ENCODE measurements at regions not wholly inside any gene's neighbourhood (a gene's known extent, or its start where the extent isn't known, plus 50 kb on each side); places are given as distances from the start of the nearest gene placed in this dataset.
"Not testable (repeated sequence)": the region's sequence is repeated elsewhere in the genome, so short reads cannot be mapped to it uniquely, and the experiment has no call there.

DNA sequence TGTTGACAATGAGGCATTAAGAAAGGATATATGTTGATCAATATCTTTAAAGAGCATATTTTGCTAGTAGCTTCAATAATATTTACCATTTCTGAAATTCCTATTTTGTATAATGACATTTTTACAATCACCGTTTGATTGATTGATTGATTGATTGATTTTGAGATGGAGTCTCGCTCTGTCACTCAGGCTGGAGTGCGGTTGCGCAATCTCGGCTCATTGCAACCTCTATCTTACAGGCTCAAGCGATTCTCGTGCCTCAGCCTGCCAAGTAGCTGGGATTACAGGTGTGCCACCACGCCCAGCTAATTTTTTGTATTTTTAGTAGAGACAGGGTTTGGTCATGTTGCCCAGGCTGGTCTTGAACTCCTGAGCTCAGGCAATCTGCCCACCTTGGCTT lies 150.9 kb upstream of the TEX13D start:
- DNase-seq, result not testable (repeated sequence)

- DNase-seq, result no peak
These were observed 142.0 kb upstream of the TEX13D start for GRCh38 chrX:124190440-124190839.

DNA sequence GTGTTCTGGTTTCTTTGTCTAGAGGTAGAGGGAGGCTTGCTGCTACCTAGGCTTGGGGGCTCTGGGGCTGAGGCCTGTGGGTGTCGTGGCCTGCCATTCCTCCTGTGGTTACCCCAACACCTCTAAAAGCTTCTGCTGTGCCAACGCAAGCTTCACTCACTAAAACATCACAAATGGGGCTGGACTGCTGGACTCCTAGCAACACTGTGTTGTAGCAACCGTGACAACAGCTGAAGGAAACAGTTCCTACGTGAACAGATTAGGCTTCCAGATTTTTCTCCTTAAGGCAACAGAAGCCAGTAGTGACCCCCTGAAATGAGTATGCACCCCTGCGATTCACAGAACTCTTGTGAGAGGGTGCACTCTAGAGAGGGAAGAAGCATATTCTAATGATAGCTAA lies 138.3 kb upstream of the TEX13D start:
- no peak for DNase-seq

DNA sequence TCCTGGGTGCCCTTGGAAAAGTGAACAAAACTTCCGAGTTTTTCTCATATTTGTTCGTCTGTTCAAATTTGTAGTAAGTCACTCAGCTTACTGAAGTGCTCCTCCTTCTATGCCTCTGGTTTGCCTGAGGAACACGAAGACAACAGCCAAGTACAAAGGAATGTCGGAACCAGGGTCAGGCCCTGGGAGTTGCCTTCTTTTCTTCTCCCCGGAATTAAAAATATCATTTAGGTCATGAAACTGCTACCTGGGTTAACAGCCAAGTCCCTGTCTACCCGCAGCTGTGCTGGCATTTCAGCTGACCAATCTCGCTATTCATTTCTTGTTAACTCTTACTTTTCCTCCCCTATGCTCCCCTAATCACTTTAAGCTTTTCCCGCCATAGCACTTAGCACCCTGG lies 137.6 kb upstream of the TEX13D start:
- DNase-seq, result no peak

DNA sequence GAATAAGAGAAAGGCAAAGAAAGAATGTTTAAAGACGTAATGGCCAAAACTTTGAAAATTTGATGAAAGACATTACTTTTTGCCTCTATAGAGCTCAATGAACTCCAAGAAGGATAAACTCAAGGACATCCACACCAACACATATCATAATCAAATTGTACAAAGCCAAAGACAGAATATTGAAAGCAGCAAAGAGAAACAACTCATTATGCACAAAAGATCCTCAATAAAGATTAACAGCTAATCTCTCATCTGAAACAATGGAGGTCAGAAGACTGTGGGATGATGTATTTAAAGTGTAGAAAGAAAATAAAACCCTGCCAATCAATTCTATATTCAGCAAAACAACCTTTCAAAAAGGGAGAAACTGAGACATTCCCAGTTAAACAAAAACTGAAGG lies 129.1 kb upstream of the TEX13D start:
- DNase-seq, result no peak

- DNase-seq, result no peak
These were observed 123.8 kb upstream of the TEX13D start for GRCh38 chrX:124208660-124209059.

- no peak for DNase-seq
These were observed 122.5 kb upstream of the TEX13D start for GRCh38 chrX:124209792-124210576.

DNA sequence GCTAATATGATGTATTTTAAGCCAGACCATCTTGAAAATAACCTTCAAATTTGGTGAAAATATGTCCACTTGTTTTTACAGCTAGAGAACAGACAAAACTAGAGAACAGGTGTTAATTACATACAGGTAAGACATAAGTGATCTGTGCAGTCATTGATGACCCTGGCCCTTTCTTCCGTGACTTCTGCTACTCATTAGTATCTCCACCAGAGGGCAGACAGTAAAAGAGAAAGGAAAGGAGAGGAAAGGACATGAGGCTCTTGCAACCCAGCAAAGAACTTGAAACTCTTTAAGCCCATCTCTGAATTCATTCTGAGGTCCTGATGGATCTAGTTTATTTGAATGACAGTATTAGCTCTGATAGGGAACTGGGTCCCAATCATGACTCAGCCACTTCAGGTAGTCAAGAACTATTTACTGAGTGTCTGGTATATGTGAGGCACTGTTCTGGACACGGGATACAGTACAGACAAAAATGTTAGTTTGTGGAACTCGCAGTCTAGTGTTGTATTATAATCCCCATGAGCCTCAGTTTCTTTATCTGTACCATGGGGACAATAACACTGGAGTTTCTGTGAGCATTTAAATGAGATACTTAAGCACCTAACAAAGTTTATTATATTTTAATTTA lies 121.0 kb upstream of the TEX13D start:
- no peak for DNase-seq

DNA sequence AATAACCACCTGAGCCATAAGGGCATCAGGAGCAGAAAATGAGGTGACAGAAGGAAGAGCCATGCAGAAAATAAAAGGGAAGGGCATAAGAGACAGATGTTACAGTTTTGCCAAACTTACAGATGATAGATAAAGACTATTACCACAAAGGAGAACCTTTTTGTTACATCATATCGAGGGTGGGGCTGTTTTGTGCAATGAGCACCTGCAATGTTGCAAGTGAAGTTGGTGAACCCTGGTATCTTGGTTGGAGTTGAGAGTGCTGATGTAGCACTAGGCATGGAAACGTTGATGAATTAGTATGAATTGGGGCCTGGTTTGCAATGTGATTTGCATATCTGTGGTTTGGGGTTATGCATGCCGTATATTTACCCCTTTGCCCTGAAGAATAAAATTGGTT lies 119.8 kb upstream of the TEX13D start:
- DNase-seq, result no peak

DNA sequence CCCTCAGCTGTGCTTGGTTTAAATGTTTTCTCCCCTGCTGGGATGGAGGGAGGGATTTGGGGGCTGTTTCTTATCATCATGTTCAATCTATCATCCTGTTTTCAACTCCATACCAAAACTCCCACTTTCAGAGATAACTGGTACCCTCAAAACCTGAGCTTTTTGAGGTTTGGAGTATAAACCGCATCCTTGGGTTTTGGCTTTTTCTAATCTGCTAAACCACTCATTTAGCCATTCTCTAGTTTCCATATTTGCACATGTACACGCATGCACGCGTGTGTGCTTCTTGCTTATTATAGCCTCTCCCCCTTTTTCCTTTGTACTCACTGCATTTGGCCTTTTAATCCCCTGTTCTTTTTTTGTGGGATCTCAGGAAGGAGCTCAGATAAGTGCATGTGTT lies 116.7 kb upstream of the TEX13D start:
- DNase-seq, result no peak

DNA sequence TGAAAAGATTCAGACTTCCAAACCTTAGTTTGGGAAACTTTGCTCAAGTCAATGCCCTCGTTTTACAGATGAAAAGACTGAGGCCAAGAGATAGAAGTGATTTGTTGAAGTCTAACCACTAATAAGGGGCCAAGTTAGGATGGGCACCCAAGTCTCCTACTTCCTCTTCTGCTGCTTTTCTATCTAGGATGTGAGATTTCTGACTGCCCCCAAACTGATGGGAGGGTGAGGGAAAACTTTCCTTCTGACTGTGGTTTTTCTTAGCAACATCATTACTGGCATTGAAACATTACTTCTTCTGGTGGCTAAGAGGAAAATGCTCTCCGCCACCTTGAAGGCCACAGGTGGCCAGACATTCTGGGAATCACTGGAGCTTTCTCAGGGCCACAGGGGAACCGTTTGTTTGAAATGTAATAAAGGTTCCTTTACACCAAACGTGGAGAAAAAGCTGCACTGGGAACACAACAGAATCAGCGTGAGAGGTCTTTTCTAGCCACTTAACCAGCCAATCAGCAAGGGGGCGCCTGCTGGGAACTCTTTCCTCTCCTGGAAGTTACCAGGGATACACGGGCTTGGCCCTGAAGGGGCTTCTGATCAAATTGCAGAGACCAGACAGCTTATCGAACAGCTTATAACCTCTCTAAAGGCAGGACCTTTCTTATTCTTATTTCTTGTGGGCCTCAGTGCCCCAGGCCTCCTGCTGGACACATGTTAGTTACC lies 115.9 kb upstream of the TEX13D start:
- DNase-seq, result no peak

DNA sequence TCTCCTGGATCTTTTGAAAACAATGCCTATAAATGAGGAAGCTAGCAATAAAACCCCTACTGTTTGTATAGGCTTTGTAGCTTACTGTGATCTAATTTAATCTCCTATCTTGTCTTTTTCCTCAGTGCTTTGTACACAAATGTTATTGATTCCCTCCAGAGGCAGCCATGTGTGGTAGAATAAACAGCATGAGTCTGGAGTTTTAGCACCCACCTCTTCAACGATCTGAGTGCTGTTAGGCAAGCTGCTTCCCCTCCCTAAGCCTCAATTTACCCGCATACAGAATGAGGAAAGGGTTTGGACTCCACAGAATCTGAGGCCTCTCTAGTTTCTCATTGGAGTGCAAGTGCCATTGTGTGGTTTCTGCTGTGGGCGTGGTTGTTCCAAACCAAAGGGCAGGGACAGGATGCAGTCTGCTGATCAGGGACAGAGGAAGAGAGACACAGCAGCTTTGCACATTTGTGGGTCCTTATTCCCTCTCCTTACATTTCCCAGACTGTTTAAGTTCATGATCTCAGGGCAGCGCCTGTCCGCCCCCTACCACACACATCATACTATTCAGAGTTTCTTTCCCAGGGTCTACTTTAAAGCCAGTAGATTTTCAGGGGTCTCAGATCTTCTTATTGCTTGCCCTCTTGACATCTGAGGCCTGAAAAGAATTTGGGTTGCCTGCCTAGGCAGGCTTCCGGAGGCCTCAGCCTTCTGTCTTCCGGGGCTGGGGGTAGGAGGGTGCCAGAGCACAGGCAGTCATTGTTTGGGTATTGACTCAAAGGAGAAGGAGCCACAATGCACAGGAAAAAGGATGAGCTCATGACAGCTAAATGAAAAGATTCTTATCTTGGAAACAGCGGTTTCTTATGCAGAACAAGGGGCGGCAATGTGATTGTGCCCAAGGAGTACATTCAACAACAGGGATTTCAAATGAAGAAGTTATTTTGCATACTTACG lies 114.9 kb upstream of the TEX13D start:
- peak in 1 of 2 experiments; percentile 10 for DNase-seq

DNA sequence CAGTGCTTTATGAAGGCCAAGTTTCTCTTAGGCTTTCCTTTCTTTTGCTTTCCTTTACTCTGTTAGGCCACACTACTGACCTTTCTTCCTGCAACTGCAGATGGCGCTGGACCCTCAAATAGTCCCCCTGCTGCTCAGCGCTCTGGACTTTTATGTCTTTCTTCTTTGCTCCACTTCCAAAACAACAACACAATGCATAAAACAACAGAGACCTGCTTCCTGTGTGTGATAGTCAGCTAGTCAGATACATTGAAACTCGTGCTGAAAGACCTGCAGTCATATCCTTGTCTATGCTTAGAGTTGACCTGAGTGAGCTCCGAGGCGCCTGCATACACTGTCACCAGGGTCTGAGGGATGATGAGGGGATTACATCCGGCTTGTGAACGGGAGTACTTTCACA lies 108.9 kb upstream of the TEX13D start:
- DNase-seq, result no peak

DNA sequence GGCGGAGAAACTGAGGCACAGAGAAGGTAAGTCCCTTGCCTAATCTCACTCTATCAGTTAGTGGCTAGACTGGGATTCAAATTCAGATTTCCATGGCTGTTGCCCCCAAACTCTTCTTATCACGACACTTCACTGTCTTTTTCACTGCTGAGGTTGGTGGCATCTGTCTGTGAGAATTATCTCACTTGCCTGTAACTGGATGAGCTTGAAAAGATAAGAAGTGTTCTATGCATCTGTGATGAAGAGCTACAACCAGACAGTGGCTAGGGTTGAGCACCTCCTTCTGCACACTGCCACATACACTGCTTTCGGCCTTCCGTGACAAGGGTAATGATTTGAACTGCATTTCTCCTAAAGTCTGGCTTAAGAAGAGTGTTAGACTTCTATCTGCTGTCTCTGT lies 107.9 kb upstream of the TEX13D start:
- DNase-seq, result no peak

DNA sequence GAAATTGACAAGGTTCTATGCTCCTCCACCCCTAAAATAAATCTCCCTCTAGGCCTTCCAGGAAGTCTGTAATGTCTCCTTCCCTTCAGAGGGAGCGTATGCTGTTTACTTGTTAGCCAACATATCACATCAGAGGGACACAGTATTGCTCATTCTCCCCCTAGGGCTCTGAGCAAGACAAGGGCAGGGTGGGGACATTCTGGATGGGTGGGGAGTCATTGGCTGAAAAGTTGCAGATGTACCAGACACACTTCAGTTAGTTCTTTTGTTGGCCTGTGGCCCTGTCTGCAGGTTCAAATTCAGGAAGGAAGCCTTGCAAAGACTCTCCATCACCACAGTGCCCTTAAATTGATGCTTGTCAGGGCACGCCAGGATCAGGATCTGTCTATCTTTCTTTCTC lies 106.3 kb upstream of the TEX13D start:
- DNase-seq, result no peak

GRCh38 chrX:124228849-124229248 lies 103.6 kb upstream of the TEX13D start:
- DNase-seq, result no peak

- no peak for DNase-seq
These were observed 103.1 kb upstream of the TEX13D start for GRCh38 chrX:124229374-124229773.

GRCh38 chrX:124230655-124231450 lies 101.6 kb upstream of the TEX13D start:
- no peak for DNase-seq

- DNase-seq, result no peak
These were observed 101.1 kb upstream of the TEX13D start for GRCh38 chrX:124231451-124231759.

DNA sequence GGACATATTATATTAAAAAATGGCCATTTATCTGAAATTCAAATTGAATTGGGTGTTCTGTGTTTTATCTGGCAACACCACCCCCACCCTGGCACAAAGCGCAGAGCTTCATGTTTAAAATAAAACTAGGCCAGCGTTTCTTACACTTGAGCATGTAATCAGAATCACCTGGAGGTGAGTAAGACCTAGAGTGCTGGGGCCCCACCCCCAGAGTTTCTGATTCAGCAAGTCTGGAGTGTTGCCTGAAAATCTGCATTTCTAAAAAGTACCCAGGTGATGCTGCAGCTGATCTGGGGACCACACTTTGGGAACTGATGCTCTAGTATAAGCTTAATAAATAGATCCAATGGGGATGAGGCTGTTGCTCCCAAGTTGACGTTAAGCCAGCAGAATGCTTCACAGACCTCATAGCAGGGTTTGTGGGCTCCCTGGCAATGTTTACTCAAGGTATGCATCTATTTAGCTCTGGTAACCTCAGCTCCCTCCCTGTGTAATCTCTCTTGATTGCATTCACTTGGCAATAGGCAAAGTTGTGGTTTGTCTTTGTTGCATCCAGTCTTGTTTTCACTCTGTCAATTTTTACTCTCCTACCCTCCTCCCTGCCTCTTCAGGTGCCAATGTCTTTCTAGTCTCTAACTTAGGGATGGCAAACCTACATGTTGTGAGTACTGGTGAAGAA lies 99.8 kb upstream of the TEX13D start:
- no peak for DNase-seq

DNA sequence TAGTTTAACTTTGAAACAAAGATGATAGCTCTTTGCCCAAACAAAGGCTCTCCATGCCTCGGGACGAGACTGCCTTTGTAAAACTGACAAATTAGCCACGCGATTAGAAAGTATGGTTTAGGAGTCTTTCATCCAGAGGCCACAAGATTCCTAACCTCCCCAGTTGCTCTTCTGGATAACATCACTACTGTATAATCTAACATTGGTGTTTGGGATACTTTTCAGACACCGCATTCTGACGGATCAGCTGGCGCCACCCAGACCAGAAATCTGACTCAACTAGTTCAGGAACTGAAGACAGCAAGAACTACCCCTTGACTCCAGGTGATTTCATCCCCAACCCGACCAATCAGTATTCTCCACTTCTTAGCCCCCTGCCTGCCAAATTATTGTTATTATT lies 98.1 kb upstream of the TEX13D start:
- DNase-seq, result no peak

- DNase-seq, result no peak
These were observed 94.2 kb upstream of the TEX13D start for GRCh38 chrX:124238268-124238667.
